GM21360 (cell line): ENCODE measurements at regions not wholly inside any gene's neighbourhood (a gene's known extent, or its start where the extent isn't known, plus 50 kb on each side); places are given as distances from the start of the nearest gene placed in this dataset.
"Not testable (repeated sequence)": the region's sequence is repeated elsewhere in the genome, so short reads cannot be mapped to it uniquely, and the experiment has no call there.

Experiments used
- ATAC-seq: cut with Tn5 transposase; IDR thresholded peaks from one replicate; pipeline ENCODE4 v1.9.1; 2021; ENCODE audit warnings: mild to moderate bottlenecking, moderate library complexity; ENCODE audit not compliant: unreplicated experiment

DNA sequence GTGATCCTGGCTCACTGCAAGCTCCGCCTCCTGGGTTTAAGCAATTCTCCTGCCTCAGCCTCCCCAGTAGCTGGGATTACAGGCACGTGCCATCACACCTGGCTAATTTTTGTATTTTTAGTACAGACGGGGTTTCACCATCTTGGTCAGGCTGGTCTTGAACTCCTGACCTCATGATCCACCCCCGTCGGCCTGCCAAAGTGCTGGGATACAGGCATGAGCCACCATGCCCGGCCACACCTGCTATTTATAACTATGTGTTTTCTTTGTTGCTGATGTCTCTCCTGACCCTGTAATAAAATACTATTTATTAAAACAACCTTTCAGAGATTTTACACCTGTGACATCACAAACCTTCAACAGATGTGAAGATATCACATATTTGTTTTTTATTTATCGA, 736.5 kb upstream of the PCDH15 start:
- not testable (repeated sequence) for ATAC-seq

- ATAC-seq: no peak
These were observed 718.2 kb upstream of the PCDH15 start for GRCh38 chr10:55519264-55519663.

GRCh38 chr10:55518416-55518815, 717.4 kb upstream of the PCDH15 start:
- not testable (repeated sequence) for ATAC-seq

GRCh38 chr10:55509168-55509567, 708.1 kb upstream of the PCDH15 start:
- no peak for ATAC-seq

- peak; percentile 72 for ATAC-seq
These were observed 700.0 kb upstream of the PCDH15 start for GRCh38 chr10:55500931-55501559.

DNA sequence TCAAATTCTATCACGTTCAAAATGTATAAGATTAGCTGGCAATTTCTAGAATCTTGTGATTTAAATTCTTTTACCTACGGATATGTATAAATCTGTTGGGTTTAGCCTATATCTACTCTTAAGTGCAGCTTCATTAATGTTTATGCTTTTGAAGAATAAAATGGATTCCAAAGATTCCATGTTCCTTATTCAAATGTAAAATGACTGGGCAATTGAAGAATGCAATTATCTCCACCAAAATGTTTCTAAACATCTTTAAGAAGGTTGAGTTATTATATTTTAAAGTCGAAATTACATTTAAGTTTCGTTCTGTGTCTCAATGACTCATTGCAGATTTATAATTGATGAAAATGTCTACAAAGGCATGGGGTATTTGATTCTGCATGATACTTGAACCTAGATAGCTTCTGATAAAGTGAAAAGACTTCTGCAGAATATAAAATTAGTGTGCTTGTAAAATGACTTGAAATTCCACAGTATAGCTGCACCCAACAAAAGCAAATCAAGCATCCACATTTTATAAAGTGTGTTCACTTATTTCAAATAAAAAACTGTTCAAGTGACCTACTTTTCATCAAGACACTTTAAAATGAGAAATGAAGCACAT, 697.0 kb upstream of the PCDH15 start:
- no peak for ATAC-seq

DNA sequence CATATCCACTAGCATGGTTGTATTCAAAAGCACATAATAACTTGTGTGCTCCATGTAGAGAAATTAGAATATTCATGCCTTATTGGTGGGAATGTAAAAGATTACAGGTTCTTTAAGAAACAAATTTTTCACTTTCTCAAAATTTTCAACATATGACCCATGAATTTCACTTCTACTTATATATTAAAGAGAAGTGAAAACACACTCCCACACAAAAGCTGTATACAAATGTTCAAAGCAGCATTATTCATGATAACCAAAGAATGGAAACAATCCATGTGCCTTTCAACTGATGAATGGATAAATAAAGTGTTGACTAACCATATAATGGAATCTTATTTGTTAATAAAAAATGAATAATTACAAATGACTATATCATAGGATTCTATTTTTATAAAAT, 694.5 kb upstream of the PCDH15 start:
- ATAC-seq: no peak

GRCh38 chr10:55491712-55492111, 690.7 kb upstream of the PCDH15 start:
- ATAC-seq: no peak

GRCh38 chr10:55485827-55486226, 684.8 kb upstream of the PCDH15 start:
- ATAC-seq: no peak

GRCh38 chr10:55476129-55476528, 675.1 kb upstream of the PCDH15 start:
- no peak for ATAC-seq

GRCh38 chr10:55474258-55474657, 673.2 kb upstream of the PCDH15 start:
- ATAC-seq: no peak

DNA sequence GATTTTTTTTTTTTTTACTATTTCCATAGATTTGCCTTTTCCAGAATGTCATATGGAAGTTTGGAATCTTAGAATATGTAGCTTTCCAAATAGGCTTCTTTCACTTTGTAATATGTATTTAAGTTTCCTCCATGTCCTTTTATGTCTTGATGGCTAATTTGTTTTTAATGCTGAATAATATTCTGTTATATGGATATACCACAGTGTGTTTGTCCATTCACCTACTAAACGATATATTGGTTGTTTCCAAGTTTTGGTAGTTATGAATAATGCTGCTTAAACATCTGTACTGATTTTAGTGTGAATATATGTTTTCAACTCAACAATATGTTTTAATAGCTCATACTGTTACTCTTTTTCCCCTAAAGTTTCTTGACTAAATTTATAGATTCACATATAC, 669.8 kb upstream of the PCDH15 start:
- no peak for ATAC-seq

- no peak for ATAC-seq
These were observed 665.9 kb upstream of the PCDH15 start for GRCh38 chr10:55466806-55467504.

DNA sequence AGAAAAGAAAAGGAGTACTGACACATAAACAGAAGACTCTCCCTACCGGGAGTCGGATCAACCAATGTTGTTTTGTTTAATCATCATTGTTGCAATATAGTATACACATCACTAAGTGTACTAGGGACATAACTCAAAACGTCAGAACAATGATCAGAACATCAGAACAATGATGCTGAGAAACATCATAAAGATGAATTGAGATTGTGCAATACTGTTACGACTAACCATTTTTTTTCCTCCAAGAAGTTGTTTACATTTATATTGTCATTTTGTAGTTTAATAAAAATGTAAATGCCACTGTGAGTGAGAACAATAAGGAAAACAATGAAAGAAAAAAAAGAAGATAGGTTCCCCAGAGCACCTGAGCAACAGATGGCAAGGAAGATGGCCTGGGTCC, 663.1 kb upstream of the PCDH15 start:
- ATAC-seq: no peak

DNA sequence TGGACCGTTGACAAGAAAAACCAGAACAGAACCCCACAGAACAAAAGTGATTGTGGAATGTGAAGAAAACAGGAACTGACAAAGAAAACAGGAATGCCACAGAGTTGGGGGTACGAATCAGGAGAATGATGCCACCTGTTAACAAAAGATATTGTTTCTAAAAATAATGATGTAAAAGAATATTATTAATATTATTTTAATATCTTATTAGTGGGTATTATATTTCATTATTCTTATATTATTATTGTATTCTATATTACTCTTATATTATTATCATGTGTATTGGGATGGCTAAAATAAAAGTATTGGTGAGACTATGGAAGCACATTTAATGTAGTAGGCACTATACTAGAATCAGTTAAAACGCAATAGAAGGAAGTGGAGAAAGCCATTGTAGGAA, 659.0 kb upstream of the PCDH15 start:
- no peak for ATAC-seq

DNA sequence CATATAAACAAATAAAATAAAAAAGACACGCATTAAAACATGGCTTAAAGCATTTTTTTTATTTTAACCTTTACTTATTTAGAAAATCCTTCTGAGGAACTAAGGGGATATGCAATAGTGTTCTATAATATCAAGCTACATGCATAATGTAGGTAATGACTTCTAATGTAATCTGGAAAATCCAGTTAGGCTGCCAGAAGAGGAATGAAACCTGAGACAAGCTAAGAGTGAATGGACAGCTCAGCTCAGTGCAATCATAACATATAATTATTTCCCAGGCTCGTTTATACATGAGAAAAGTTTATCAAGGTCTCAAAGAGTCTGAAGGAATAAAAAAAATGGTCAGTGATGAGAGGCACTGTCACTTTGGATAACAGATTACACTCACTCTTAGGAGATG, 649.0 kb upstream of the PCDH15 start:
- no peak for ATAC-seq

GRCh38 chr10:55446441-55447002, 645.5 kb upstream of the PCDH15 start:
- ATAC-seq: no peak

GRCh38 chr10:55441777-55442176, 640.7 kb upstream of the PCDH15 start:
- ATAC-seq: no peak

- ATAC-seq: no peak
These were observed 625.1 kb upstream of the PCDH15 start for GRCh38 chr10:55426138-55426537.

GRCh38 chr10:55410415-55410885, 609.4 kb upstream of the PCDH15 start:
- ATAC-seq: no peak

- no peak for ATAC-seq
These were observed 603.1 kb upstream of the PCDH15 start for GRCh38 chr10:55404094-55404493.
